ENCODE measurements at regions not wholly inside any gene's neighbourhood (a gene's known extent, or its start where the extent isn't known, plus 50 kb on each side); places are given as distances from the start of the nearest gene placed in this dataset.

- H3K9me3 Mint-ChIP-seq: peaks cover 0 to 3% (median 0%) of the 10 kb centered on the region in 7 donors
- H3K9me3 ChIP-seq (replicated peaks in 1 of 2; ENCODE audit: control insufficient read depth in 1 of 2, insufficient read depth in 1 of 2, low read length in 2 of 2): no peaks in the 10 kb centered on the region
- H3K4me3 ChIP-seq (replicated peaks in 1 of 3; ENCODE audit: low read depth in 2 of 3, low read length in 3 of 3): no peak overlapping the region
- no peak overlapping the region for H3K27ac ChIP-seq (ENCODE audit: low read depth in 1 of 2, low read length in 2 of 2)
- H3K79me2 ChIP-seq (ENCODE audit: insufficient read depth, low read length): no peaks in the 10 kb centered on the region
- TF ChIP-seq CTCF (IDR thresholded peaks at IDR 0.05): no peak
- no peaks in the 10 kb centered on the region for H3K36me3 ChIP-seq (replicated peaks in 1 of 2; ENCODE audit: control insufficient read depth in 1 of 2, insufficient read depth in 2 of 2, low read length in 2 of 2)
- H3K4me1 Mint-ChIP-seq: peaks cover 2% of the 10 kb centered on the region
- no peaks in the 10 kb centered on the region for H3K36me3 Mint-ChIP-seq
- H3K9ac ChIP-seq (ENCODE audit: insufficient read depth, low read length, poor library complexity, severe bottlenecking): no peak overlapping the region
- no peaks in the 10 kb centered on the region for H4K20me1 ChIP-seq (ENCODE audit: insufficient read depth, low read length)
- H3K4me1 ChIP-seq (ENCODE audit: control insufficient read depth in 1 of 2, insufficient read depth in 2 of 2, low read length in 2 of 2): no peaks in the 10 kb centered on the region
- H3K27me3 ChIP-seq (ENCODE audit: control insufficient read depth in 2 of 2, insufficient read depth in 2 of 2, low read length in 2 of 2): no peaks in the 10 kb centered on the region
- H3K4me3 Mint-ChIP-seq: no peak overlapping the region
- no peak overlapping the region for H3K27ac Mint-ChIP-seq
- intact Hi-C loops (cut with micrococcal nuclease): no loop called here
- H3K27me3 Mint-ChIP-seq (ENCODE audit: low read depth in 3 of 3): peaks cover 0 to 2% (median 0%) of the 10 kb centered on the region in 3 donors
- DNase-seq: peak in 1 of 3 donors; percentile 35
- H3K4me2 ChIP-seq (replicated peaks; ENCODE audit: extremely low read depth, low read length, poor library complexity, severe bottlenecking): no peak overlapping the region
- no peak overlapping the region for H2AFZ ChIP-seq (ENCODE audit: insufficient read depth, low read depth, low read length, poor library complexity, severe bottlenecking)
- 63% methylated on average over 2 of the region's 3 CpGs for WGBS (ENCODE audit: insufficient coverage)
Measured at GRCh38 chr12:20140751-20141150, 227.6 kb upstream of the PDE3A start.

- H3K27me3 Mint-ChIP-seq (ENCODE audit: low read depth in 3 of 3): peaks cover 0 to 2% (median 0%) of the 10 kb centered on the region in 3 donors
- Histone ChIP-seq H3K9ac (ENCODE audit: insufficient read depth, low read length, poor library complexity, severe bottlenecking) (no peak overlapping the region), H3K79me2 (ENCODE audit: insufficient read depth, low read length) (no peaks in the 10 kb centered on the region), H3K4me1 (ENCODE audit: control insufficient read depth in 1 of 2, insufficient read depth in 2 of 2, low read length in 2 of 2) (no peaks in the 10 kb centered on the region), H3K4me2 (replicated peaks; ENCODE audit: extremely low read depth, low read length, poor library complexity, severe bottlenecking) (no peak overlapping the region), H3K4me3 (replicated peaks in 1 of 3; ENCODE audit: low read depth in 2 of 3, low read length in 3 of 3) (no peak overlapping the region), H2AFZ (ENCODE audit: insufficient read depth, low read depth, low read length, poor library complexity, severe bottlenecking) (no peak overlapping the region), H3K27ac (ENCODE audit: low read depth in 1 of 2, low read length in 2 of 2) (no peak overlapping the region), H3K36me3 (replicated peaks in 1 of 2; ENCODE audit: control insufficient read depth in 1 of 2, insufficient read depth in 2 of 2, low read length in 2 of 2) (no peaks in the 10 kb centered on the region), H4K20me1 (ENCODE audit: insufficient read depth, low read length) (no peaks in the 10 kb centered on the region), H3K27me3 (ENCODE audit: control insufficient read depth in 2 of 2, insufficient read depth in 2 of 2, low read length in 2 of 2) (no peaks in the 10 kb centered on the region), H3K9me3 (replicated peaks in 1 of 2; ENCODE audit: control insufficient read depth in 1 of 2, insufficient read depth in 1 of 2, low read length in 2 of 2) (no peaks in the 10 kb centered on the region)
- no peak for DNase-seq
- H3K27ac Mint-ChIP-seq: no peak overlapping the region
- no peaks in the 10 kb centered on the region for H3K9me3 Mint-ChIP-seq
- intact Hi-C loops (cut with micrococcal nuclease): no loop called here
- no peak for TF ChIP-seq CTCF (IDR thresholded peaks at IDR 0.05)
- peaks cover 2% of the 10 kb centered on the region for H3K4me1 Mint-ChIP-seq
- H3K36me3 Mint-ChIP-seq: no peaks in the 10 kb centered on the region
- H3K4me3 Mint-ChIP-seq: no peak overlapping the region
- no CpG with 5 or more reads among the region's 1 CpG for WGBS (ENCODE audit: insufficient coverage)
Measured at GRCh38 chr12:20142316-20142715, 226.0 kb upstream of the PDE3A start.
